ENCODE measurements at regions not wholly inside any gene's neighbourhood (a gene's known extent, or its start where the extent isn't known, plus 50 kb on each side); places are given as distances from the start of the nearest gene placed in this dataset.
"Not testable (repeated sequence)": the region's sequence is repeated elsewhere in the genome, so short reads cannot be mapped to it uniquely, and the experiment has no call there.

- not testable (repeated sequence) for TF ChIP-seq POLR2AphosphoS5 (IDR thresholded peaks at IDR 0.05; ENCODE audit: low read depth, low read length); POLR2A (IDR thresholded peaks at IDR 0.05; ENCODE audit: control extremely low read depth in 1 of 2, low read depth in 2 of 2, low read length in 2 of 2); CTCF (IDR thresholded peaks at IDR 0.05; ENCODE audit: control extremely low read depth in 1 of 3, insufficient read depth in 1 of 3, low read depth in 1 of 3, low read length in 3 of 3); ZNF274 (IDR thresholded peaks at IDR 0.05; ENCODE audit: borderline replicate concordance, extremely low read depth, low read length)
Measured at GRCh38 chr3:124366655-124367054, 363.6 kb upstream of the UMPS start.
